ENCODE measurements at regions not wholly inside any gene's neighbourhood (a gene's known extent, or its start where the extent isn't known, plus 50 kb on each side); places are given as distances from the start of the nearest gene placed in this dataset.

- TF ChIP-seq CTCF (IDR thresholded peaks at IDR 0.05; ENCODE audit: low read length) (no peak), EZH2 (optimal IDR thresholded peaks at IDR 0.05; ENCODE audit: low read depth, low read length) (no peak)
Measured at GRCh38 chr6:40733290-40733689, 146.1 kb upstream of the LRFN2 start.

Measured in MM.1S (cell line).